ENCODE measurements at regions not wholly inside any gene's neighbourhood (a gene's known extent, or its start where the extent isn't known, plus 50 kb on each side); places are given as distances from the start of the nearest gene placed in this dataset.

- no TSS peak for BruUV-seq (replicated peaks)
- H3K9me3 ChIP-seq = no peaks in the 10 kb centered on the region
- H3K4me3 Mint-ChIP-seq (ENCODE audit: unreplicated experiment) = no peak overlapping the region
- no peaks in the 10 kb centered on the region for H3K9me3 Mint-ChIP-seq (ENCODE audit: unreplicated experiment)
- H3K4me3 ChIP-seq (ENCODE audit: low read depth, low read length) = no peak overlapping the region
- H3K36me3 Mint-ChIP-seq (ENCODE audit: insufficient read depth, unreplicated experiment) = no peaks in the 10 kb centered on the region
- no peak for DNase-seq
- H3K27ac Mint-ChIP-seq (ENCODE audit: unreplicated experiment) = no peak overlapping the region
- POLR2A ChIA-PET = no interaction called here
- CTCF ChIA-PET = no interaction called here
- peaks cover 13% of the 10 kb centered on the region for H3K27me3 Mint-ChIP-seq (ENCODE audit: insufficient read depth, unreplicated experiment)
- TF ChIP-seq CTCF (IDR thresholded peaks at IDR 0.05; ENCODE audit: insufficient read depth in 1 of 2, low read depth in 1 of 2, low read length in 1 of 2, severe bottlenecking in 1 of 2, unreplicated experiment in 1 of 2) = no peak
- peaks cover 7% of the 10 kb centered on the region for H3K4me1 Mint-ChIP-seq (ENCODE audit: low read depth, unreplicated experiment)
- no peaks in the 10 kb centered on the region for H3K27me3 ChIP-seq (replicated peaks; ENCODE audit: control insufficient read depth, insufficient read depth, low read length)
- no peaks in the 10 kb centered on the region for H3K4me1 ChIP-seq
- no peaks in the 10 kb centered on the region for H3K36me3 ChIP-seq (ENCODE audit: control insufficient read depth, insufficient read depth, low read length)
- intact Hi-C loops (cut with micrococcal nuclease; ENCODE audit: unreplicated experiment) = loop anchor here (1.0 to 10.0 kb wide), 4 partner anchors 112 to 885 kb away; no protein-coding TSS in a partner anchor
These were observed 322.1 kb upstream of the NT5E start for GRCh38 chr6:85127696-85128243.

GRCh38 chr6:85127168-85127498 is 322.8 kb upstream of the NT5E start:
- ChIA-PET CTCF (no interaction called here), POLR2A (no interaction called here)
- Mint-ChIP-seq H3K27me3 (ENCODE audit: insufficient read depth, unreplicated experiment) (peaks cover 14% of the 10 kb centered on the region), H3K4me1 (ENCODE audit: low read depth, unreplicated experiment) (peaks cover 5% of the 10 kb centered on the region), H3K9me3 (ENCODE audit: unreplicated experiment) (no peaks in the 10 kb centered on the region), H3K36me3 (ENCODE audit: insufficient read depth, unreplicated experiment) (no peaks in the 10 kb centered on the region), H3K27ac (ENCODE audit: unreplicated experiment) (no peak overlapping the region), H3K4me3 (ENCODE audit: unreplicated experiment) (no peak overlapping the region)
- intact Hi-C loops (cut with micrococcal nuclease; ENCODE audit: unreplicated experiment) = loop anchor here (1.0 to 10.0 kb wide), 4 partner anchors 112 to 884 kb away; no protein-coding TSS in a partner anchor
- H3K4me3 ChIP-seq (ENCODE audit: low read depth, low read length) = no peak overlapping the region
- no peaks in the 10 kb centered on the region for H3K36me3 ChIP-seq (ENCODE audit: control insufficient read depth, insufficient read depth, low read length)
- DNase-seq = no peak
- H3K9me3 ChIP-seq = no peaks in the 10 kb centered on the region
- BruUV-seq (replicated peaks) = no TSS peak
- H3K4me1 ChIP-seq = no peaks in the 10 kb centered on the region
- TF ChIP-seq CTCF (IDR thresholded peaks at IDR 0.05; ENCODE audit: insufficient read depth in 1 of 2, low read depth in 1 of 2, low read length in 1 of 2, severe bottlenecking in 1 of 2, unreplicated experiment in 1 of 2) = no peak
- no peaks in the 10 kb centered on the region for H3K27me3 ChIP-seq (replicated peaks; ENCODE audit: control insufficient read depth, insufficient read depth, low read length)

DNA sequence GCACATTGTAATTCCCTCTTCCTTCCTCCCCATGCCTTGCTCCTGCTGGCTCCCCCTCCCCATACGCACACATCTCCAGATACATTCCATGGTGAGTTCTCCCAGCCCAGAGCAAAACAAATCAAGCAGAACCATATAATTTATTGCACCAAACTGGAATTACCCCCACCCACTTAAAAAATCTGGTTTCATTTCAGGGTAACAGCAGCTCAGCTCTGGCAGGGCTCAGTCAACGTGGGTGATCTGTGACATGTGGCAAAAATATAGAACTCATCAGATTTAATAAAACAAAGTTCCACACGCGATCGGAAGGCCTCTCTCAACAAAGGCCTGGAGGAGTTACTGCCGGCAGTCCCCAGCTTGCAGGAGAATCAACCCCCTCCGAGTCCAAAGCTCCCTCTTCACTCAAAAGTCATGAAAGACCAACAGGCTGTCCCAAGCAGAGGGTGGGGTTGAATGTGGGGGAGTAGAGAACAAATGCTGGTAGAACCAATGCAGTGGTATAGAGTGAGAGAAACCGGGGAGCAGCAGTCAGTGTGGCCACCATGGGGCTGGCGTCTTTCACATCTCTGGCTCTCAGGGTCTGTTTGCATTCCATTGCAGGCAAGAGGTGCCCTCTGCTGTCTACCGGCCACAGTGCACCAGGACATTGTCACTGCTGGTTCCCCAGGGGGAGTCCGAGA is 323.3 kb upstream of the NT5E start:
- POLR2A ChIA-PET = no interaction called here
- no peaks in the 10 kb centered on the region for H3K27me3 ChIP-seq (replicated peaks; ENCODE audit: control insufficient read depth, insufficient read depth, low read length)
- CTCF ChIA-PET = no interaction called here
- no peaks in the 10 kb centered on the region for H3K9me3 ChIP-seq
- Mint-ChIP-seq H3K36me3 (ENCODE audit: insufficient read depth, unreplicated experiment) (no peaks in the 10 kb centered on the region), H3K27ac (ENCODE audit: unreplicated experiment) (no peak overlapping the region), H3K4me3 (ENCODE audit: unreplicated experiment) (no peak overlapping the region), H3K27me3 (ENCODE audit: insufficient read depth, unreplicated experiment) (peaks cover 10% of the 10 kb centered on the region), H3K4me1 (ENCODE audit: low read depth, unreplicated experiment) (no peaks in the 10 kb centered on the region), H3K9me3 (ENCODE audit: unreplicated experiment) (no peaks in the 10 kb centered on the region)
- no peak overlapping the region for H3K4me3 ChIP-seq (ENCODE audit: low read depth, low read length)
- intact Hi-C loops (cut with micrococcal nuclease; ENCODE audit: unreplicated experiment) = loop anchor here (1.0 to 10.0 kb wide), 4 partner anchors 111 to 884 kb away; no protein-coding TSS in a partner anchor
- no TSS peak for BruUV-seq (replicated peaks)
- TF ChIP-seq CTCF (IDR thresholded peaks at IDR 0.05; ENCODE audit: insufficient read depth in 1 of 2, low read depth in 1 of 2, low read length in 1 of 2, severe bottlenecking in 1 of 2, unreplicated experiment in 1 of 2) = peak; percentile 57 to 77
- H3K36me3 ChIP-seq (ENCODE audit: control insufficient read depth, insufficient read depth, low read length) = no peaks in the 10 kb centered on the region
- H3K4me1 ChIP-seq = no peaks in the 10 kb centered on the region
- peak; percentile 60 to 63 for DNase-seq
